ENCODE measurements at regions not wholly inside any gene's neighbourhood (a gene's known extent, or its start where the extent isn't known, plus 50 kb on each side); places are given as distances from the start of the nearest gene placed in this dataset.

DNA sequence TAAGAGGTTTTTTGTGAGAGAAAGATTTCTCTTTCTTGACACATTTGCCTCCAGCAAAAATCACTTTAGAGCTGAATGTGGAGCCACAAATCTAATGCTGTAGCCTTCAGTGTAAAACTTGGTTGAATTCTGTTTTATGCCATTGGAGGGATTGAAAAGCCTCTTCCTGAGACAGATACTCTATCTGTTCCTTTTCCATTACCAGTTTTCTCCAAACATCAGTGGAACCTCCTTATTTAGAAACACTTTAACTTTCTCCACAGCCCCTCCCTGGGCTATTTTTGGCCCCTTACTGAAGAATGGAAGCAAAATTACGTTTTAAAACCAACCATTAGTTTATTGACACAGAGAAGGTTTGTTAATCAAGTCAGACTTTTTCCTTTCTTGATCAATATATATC is 155.3 kb downstream of the PJA2 start:
- TF ChIP-seq, protein P1, sequence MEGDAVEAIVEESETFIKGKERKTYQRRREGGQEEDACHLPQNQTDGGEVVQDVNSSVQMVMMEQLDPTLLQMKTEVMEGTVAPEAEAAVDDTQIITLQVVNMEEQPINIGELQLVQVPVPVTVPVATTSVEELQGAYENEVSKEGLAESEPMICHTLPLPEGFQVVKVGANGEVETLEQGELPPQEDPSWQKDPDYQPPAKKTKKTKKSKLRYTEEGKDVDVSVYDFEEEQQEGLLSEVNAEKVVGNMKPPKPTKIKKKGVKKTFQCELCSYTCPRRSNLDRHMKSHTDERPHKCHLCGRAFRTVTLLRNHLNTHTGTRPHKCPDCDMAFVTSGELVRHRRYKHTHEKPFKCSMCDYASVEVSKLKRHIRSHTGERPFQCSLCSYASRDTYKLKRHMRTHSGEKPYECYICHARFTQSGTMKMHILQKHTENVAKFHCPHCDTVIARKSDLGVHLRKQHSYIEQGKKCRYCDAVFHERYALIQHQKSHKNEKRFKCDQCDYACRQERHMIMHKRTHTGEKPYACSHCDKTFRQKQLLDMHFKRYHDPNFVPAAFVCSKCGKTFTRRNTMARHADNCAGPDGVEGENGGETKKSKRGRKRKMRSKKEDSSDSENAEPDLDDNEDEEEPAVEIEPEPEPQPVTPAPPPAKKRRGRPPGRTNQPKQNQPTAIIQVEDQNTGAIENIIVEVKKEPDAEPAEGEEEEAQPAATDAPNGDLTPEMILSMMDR (IDR thresholded peaks at IDR 0.05) = no peak
- no peak for TF ChIP-seq SIN3A (IDR thresholded peaks at IDR 0.05; ENCODE audit: borderline replicate concordance, insufficient read depth, low read depth, low read length)
- no peak for TF ChIP-seq TCF7L2 (IDR thresholded peaks at IDR 0.05; ENCODE audit: low read depth, low read length)
- no peak for TF ChIP-seq POLR2AphosphoS5 (IDR thresholded peaks at IDR 0.05; ENCODE audit: low read depth, low read length)

All from Panc1 (cell line).